Adrenal gland (tissue), 5 donors: ENCODE measurements at regions not wholly inside any gene's neighbourhood (a gene's known extent, or its start where the extent isn't known, plus 50 kb on each side); places are given as distances from the start of the nearest gene placed in this dataset.

Experiments
- CTCF ChIP-seq, 6 experiments: fragments of 450-650 bp in 4 of 6; fragments of 200-600 bp in 2 of 6; sonication (generic) in 1 of 6; IDR thresholded peaks; 1 replicate in 5 of 6; 2 replicates in 1 of 6; pipeline versions ENCODE4 v1.5.1 to v1.8.0; 2016 to 2021; ENCODE audit warnings: antibody characterized with exemption in 6 of 6, mild to moderate bottlenecking in 2 of 6, moderate library complexity in 1 of 6
- POLR2A ChIP-seq, 2 donors: fragments of 450-650 bp; IDR thresholded peaks; one replicate each; pipeline ENCODE4 v1.6.1; 2017; ENCODE audit warnings: antibody characterized with exemption in 2 of 2, mild to moderate bottlenecking in 2 of 2, moderate library complexity in 1 of 2
- donor health status: DM: no; HTN: no; CAD: no.

- TF ChIP-seq CTCF (IDR thresholded peaks at IDR 0.05) (no peak), POLR2A (IDR thresholded peaks at IDR 0.05) (no peak)
Measured at GRCh38 chr5:92568522-92568921, 1012.5 kb downstream of the NR2F1-AS1 start.
